ENCODE measurements at regions not wholly inside any gene's neighbourhood (a gene's known extent, or its start where the extent isn't known, plus 50 kb on each side); places are given as distances from the start of the nearest gene placed in this dataset.

DNA sequence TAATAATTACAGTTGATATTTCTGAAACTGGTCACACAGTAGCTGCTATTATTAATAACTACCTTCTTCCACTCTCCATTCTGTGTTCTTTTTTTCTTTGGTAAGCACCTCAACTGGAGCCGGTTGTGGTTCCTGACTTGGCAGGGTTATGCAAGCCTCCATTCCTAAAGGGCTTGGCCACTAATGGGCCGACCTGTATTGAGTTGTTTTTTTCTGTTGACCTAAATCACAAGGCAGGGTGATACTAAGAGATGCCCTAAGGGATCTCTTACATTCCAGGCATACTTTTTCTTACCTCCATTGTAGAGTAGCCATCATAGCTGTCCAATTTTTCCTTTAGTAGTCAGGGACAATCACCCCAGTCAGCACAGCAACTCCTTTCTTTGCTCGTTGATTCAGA, 1295.8 kb upstream of the ADGRL3 start:
- no peak for DNase-seq

DNA sequence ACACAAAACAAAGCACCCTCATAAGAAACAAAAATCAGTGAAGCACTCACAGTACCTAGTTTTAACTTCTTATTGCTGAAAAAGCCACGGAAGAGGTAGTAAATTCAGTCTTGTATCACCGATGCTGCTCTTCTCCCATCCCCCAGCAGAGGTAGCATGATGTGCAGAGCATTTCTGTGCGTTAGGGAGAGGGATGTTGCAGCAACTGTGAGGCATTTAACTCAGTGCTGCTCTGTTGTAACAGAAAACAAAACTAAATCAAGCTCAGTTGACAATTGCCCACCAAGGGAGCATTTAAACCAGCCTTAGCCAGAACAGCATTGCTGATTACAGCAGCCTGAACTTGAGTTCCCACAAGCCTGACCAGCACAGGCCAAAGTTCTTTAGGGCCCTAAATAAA, 1279.7 kb upstream of the ADGRL3 start:
- no peak for DNase-seq

- no peak for DNase-seq
Measured at GRCh38 chr4:59925290-59925689, 1274.8 kb upstream of the ADGRL3 start.

- no peak for DNase-seq
Measured at GRCh38 chr4:59936566-59936965, 1263.6 kb upstream of the ADGRL3 start.

DNA sequence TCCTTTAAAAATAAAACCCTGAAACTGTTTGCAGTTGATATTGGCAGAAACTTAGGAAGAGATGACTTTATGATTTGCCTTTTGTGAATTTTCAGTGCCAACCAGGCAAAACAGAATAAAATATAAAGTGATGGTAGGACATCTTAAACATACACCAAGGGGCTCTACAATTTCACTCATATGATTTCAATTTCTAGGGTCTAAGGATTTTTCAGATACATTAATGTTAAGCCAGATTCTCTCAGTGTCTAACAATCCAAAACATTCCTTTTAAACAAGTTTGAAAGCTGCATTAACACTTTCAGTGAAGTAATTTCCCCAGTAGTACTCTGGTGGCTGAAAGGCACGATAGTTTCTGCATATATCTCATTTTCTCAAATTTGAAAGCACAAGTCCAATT, 1262.0 kb upstream of the ADGRL3 start:
- DNase-seq, result no peak

DNA sequence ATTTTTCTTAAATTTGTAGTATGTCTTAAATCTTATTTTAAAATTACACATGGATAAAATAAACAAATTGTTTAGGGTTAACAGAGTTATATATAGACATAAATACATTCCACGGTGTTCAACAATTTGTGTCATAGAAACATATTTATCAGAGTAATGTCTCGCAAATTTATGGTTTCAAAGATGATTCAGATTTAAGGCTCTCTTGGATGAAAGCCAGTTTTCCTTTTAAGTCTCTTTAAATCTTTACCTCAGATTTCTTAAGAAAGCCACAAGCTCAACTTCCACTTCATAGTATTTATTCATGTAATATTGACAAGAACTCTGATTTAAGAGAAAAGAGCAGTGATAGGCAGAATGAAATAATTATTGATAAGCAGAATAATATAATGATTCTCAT, 1254.8 kb upstream of the ADGRL3 start:
- DNase-seq, result no peak

GRCh38 chr4:59945716-59946115, 1254.4 kb upstream of the ADGRL3 start:
- no peak for DNase-seq

GRCh38 chr4:59956366-59956765, 1243.8 kb upstream of the ADGRL3 start:
- DNase-seq, result no peak

GRCh38 chr4:59960143-59960542, 1240.0 kb upstream of the ADGRL3 start:
- no peak for DNase-seq

GRCh38 chr4:59966758-59967157, 1233.4 kb upstream of the ADGRL3 start:
- no peak for DNase-seq

GRCh38 chr4:59968796-59969195, 1231.3 kb upstream of the ADGRL3 start:
- DNase-seq, result no peak

- DNase-seq, result no peak
Measured at GRCh38 chr4:59969909-59970308, 1230.2 kb upstream of the ADGRL3 start.

DNA sequence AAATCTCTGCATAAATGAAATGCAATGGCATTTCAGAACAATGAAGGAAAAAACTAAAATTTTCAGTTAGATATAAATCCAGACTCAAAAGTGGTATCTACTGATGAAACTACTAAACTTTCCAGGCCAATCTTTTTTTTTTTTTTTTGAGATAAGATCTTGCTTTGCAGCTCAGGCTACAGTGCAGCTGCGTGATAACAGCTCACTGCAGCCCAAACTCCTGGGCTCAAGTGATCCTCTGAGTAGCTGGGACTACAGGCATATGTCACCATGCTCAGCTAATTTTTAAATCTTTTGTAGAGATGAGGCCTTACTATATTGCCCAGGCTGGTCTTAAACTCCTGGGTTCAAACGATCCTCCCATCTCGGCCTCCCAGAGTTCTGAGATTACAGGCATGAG, 1228.2 kb upstream of the ADGRL3 start:
- DNase-seq, result no peak

DNA sequence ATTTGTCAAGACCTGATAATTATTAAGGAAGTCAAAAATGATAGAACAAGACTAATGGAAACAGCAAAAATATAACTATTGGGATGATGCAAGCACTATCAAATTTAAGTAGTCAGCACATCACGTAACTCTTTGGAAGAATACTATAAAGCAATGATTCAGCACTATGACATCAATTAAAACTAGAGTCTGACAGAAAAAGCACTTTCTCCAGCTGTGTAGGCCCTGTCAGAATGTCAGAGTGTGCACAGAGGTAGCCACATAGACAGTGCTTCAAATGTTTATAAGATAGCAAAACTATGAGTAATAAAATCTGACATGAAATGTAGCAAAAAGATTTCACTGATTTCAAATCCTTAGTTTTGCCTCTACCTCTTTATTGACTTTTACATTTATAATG, 1226.6 kb upstream of the ADGRL3 start:
- DNase-seq, result no peak

- DNase-seq, result no peak
Measured at GRCh38 chr4:59979061-59979460, 1221.1 kb upstream of the ADGRL3 start.

- DNase-seq, result no peak
Measured at GRCh38 chr4:59983852-59984251, 1216.3 kb upstream of the ADGRL3 start.

- DNase-seq, result no peak
Measured at GRCh38 chr4:59987289-59987688, 1212.8 kb upstream of the ADGRL3 start.

- no peak for DNase-seq
Measured at GRCh38 chr4:59994118-59994517, 1206.0 kb upstream of the ADGRL3 start.

- no peak for DNase-seq
Measured at GRCh38 chr4:60002603-60003337, 1197.4 kb upstream of the ADGRL3 start.

- no peak for DNase-seq
Measured at GRCh38 chr4:60013464-60014184, 1186.5 kb upstream of the ADGRL3 start.

DNA sequence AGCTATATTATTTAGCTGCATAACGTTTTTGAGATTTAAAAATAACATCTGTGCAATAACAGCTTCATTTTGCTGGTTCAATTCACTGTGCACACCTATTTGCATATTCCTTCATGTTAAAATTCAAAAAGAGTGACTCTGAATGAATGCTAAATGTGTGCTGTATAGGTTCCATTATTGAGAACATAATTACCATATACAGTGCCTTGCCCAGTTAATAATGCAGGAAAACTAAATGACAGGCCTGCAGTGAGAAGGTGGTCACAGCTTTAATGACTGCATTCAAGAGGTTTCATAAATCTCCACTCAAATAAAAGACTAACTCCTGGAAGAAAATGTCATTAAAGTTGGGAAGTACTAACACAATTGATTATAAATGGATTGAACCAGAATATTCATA, 1183.2 kb upstream of the ADGRL3 start:
- no peak for DNase-seq

- DNase-seq, result no peak
Measured at GRCh38 chr4:60019180-60019579, 1180.9 kb upstream of the ADGRL3 start.

DNA sequence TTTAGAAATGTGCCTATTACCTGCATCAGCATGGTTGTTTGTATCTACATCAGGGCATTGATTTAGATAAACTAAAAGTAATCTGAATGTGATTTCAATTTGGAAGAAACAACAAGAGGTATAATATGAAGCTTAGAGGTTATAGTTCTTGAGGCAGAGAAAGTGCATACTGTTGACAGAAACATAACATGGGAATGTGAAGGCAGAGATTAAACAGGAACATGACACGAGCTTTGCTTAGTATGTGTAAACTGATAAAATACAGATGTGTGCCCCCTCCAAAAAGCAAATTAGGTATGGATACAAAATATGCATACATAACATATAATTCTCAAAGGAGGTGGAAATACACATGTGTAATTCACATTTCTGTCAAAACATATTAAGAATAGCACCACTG, 1180.2 kb upstream of the ADGRL3 start:
- no peak for DNase-seq

GRCh38 chr4:60020389-60020788, 1179.7 kb upstream of the ADGRL3 start:
- DNase-seq, result no peak

DNA sequence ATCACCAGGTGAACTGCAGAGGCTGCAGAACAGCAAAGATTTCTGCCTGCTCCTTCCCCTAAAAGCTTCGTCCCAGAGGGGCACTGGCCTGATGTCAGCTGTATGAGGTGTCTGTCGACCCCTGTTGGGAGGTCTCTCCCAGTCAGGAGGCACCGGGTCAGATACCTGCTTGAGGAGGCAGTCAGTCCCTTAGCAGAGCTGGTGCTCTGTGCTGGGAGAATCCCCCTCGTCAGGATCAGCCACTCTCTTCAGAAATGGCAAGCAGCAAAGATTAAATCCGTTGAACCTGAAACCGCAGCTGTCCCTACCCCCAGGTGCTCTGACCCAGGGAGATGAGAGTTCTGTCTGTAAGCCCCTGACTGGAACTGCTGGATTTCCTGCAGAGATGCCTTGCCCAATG, 1166.3 kb upstream of the ADGRL3 start:
- no peak for DNase-seq

Data from dermis blood vessel endothelial cell (primary cell).